HepG2 (cell line): ENCODE measurements at regions not wholly inside any gene's neighbourhood (a gene's known extent, or its start where the extent isn't known, plus 50 kb on each side); places are given as distances from the start of the nearest gene placed in this dataset.

Experiments
- CTCF ChIP-seq: sonication (generic); formaldehyde crosslinking; IDR thresholded peaks from 2 replicates; pipeline ENCODE4 v1.5.0; 2020; ENCODE audit warnings: mild to moderate bottlenecking, missing genetic modification reagents, moderate library complexity
- FOXA1 ChIP-seq, 2 experiments: fragments of 450-650 bp in 1 of 2; sonication (generic) in 1 of 2; formaldehyde crosslinking in 1 of 2; IDR thresholded peaks; 2 replicates each; pipeline versions ENCODE4 v1.4.0 to v1.6.1; 2016 to 2020; ENCODE audit warnings: missing genetic modification reagents in 1 of 2
- PCBP1 ChIP-seq: fragments of 200-400 bp; formaldehyde crosslinking; IDR thresholded peaks from 2 replicates; pipeline ENCODE4 v1.6.1; 2017; ENCODE audit warnings: mild to moderate bottlenecking, low read depth, low read length, borderline replicate concordance
- ZBTB4 ChIP-seq: sonication (generic); formaldehyde crosslinking; IDR thresholded peaks from 2 replicates; pipeline ENCODE4 v1.4.0; 2020; ENCODE audit warnings: missing genetic modification reagents, mild to moderate bottlenecking, borderline replicate concordance
- ZBTB49 ChIP-seq: sonication (generic); formaldehyde crosslinking; IDR thresholded peaks from 2 replicates; pipeline ENCODE4 v1.4.0; 2020; ENCODE audit warnings: missing genetic modification reagents, borderline replicate concordance
- TF ChIP-seq, protein P1 (sequence below): sonication (generic); formaldehyde crosslinking; IDR thresholded peaks from 2 replicates; pipeline ENCODE4 v1.4.0; 2020; ENCODE audit warnings: mild to moderate bottlenecking, missing genetic modification reagents

DNA sequence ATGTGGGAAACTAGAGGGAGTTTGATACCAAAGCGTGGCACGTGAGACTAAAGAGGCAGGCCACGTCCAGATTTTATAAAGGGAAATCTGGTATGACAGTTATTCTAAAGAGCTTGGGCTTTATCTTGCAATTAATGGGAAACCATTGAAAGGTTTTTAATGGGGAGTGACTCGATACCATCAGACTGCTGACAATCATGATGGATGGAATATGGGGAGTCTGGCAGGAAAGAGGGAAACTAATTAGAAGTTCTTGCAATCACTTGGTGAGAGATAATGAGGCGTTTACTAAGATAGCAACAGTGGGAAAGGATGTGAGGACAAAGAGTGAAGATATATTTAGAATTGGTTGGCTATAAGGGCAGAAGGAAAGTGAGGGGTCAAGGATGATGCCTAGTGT, 94.0 kb downstream of the MBL2 start:
- no peak for TF ChIP-seq PCBP1
- no peak for TF ChIP-seq ZBTB49 (CRISPR knock-in tag)
- no peak for TF ChIP-seq ZBTB4 (CRISPR knock-in tag)
- no peak for TF ChIP-seq FOXA1 (IDR thresholded peaks at IDR 0.05)
- TF ChIP-seq FOXA1 (CRISPR knock-in tag; IDR thresholded peaks at IDR 0.05), result no peak
- TF ChIP-seq, protein P1, sequence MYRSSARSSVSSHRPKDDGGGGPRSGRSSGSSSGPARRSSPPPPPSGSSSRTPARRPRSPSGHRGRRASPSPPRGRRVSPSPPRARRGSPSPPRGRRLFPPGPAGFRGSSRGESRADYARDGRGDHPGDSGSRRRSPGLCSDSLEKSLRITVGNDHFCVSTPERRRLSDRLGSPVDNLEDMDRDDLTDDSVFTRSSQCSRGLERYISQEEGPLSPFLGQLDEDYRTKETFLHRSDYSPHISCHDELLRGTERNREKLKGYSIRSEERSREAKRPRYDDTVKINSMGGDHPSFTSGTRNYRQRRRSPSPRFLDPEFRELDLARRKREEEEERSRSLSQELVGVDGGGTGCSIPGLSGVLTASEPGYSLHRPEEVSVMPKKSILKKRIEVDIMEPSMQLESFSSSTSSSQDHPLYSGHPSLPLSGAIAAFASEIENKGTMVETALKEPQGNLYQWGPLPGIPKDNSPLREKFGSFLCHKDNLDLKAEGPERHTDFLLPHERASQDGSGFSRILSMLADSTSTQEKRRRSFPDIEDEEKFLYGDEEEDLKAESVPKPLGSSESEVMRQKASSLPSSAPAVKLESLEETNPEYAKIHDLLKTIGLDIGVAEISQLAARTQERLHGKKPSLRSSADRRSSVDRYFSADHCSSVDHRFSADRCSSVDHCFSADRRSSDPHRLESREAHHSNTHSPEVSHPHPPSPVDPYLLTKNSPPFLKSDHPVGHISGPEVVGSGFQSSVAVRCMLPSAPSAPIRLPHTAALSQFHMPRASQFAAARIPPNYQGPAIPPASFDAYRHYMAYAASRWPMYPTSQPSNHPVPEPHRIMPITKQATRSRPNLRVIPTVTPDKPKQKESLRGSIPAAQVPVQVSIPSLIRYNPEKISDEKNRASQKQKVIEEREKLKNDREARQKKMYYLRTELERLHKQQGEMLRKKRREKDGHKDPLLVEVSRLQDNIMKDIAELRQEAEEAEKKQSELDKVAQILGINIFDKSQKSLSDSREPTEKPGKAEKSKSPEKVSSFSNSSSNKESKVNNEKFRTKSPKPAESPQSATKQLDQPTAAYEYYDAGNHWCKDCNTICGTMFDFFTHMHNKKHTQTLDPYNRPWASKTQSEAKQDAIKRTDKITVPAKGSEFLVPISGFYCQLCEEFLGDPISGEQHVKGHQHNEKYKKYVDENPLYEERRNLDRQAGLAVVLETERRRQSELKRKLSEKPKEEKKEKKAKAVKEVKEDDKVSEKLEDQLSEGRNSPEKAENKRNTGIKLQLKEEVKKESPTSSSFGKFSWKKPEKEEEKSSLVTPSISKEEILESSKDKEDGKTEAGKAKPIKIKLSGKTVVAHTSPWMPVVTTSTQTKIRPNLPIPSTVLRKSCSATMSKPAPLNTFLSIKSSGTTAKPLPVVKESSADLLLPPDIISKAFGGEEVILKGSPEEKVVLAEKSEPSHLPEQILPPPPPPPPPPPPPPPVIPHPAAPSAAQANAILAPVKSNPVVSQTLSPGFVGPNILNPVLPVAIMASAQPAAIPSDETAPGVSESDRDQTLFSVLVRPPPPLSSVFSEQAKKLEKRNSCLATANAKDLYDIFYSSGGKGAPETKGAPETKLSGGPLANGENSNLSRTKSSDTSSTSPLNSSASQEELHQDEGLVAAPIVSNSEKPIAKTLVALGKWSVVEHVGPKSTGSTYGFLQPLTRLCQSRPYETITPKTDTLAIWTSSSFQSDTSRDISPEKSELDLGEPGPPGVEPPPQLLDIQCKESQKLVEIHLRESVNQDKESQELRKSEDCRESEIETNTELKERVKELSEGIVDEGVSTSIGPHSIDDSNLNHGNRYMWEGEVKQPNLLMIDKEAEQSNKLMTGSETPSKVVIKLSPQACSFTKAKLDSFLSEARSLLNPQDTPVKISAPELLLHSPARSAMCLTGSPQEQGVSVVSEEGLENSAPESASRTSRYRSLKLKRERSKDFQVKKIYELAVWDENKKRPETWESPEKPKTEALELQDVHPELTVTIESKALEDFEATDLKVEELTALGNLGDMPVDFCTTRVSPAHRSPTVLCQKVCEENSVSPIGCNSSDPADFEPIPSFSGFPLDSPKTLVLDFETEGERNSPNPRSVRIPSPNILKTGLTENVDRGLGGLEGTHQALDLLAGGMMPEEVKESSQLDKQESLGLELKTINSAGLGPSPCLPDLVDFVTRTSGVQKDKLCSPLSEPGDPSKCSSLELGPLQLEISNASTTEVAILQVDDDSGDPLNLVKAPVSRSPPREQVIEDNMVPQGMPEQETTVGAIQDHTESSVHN (CRISPR knock-in tag), result no peak
- TF ChIP-seq CTCF, result no peak
